ENCODE measurements at regions not wholly inside any gene's neighbourhood (a gene's known extent, or its start where the extent isn't known, plus 50 kb on each side); places are given as distances from the start of the nearest gene placed in this dataset.
"Not testable (repeated sequence)": the region's sequence is repeated elsewhere in the genome, so short reads cannot be mapped to it uniquely, and the experiment has no call there.

DNA sequence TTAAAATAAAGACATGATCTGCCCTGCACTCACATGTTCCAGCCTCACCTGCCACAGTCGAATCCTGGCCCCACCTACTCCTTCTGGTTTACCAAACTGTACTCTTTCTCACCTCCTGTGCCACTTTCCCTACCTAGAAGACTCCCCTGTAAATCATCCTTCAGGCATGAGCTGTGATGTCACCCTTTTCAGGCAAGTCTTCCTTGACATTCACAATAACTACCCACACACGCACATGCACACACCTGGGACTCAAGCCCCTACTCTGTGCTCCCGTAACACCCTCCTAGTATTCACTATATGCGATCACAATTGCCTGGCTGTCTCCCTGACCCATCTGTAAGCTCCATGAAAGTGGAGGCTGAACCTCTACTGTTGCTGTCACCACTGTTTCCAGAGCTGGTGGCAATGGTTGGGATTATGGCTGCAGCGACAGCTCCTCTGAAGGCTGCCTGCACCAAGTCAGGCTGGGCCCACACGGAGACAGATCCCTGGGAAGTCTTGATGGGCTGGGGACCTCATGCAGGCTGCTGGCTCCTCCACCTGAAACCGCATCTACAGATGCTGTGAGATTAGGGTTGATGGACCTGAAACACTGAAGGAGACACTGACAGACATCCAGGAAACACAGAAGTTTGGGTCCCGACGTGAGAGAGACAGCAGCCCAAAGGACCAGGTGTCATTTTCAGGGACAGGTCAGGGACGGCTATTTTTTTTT, 611.1 kb downstream of the UQCRFS1 start:
- Mint-ChIP-seq H3K27me3 (ENCODE audit: low read depth) (no peaks in the 10 kb centered on the region), H3K27ac (no peak overlapping the region), H3K4me1 (ENCODE audit: low read depth) (no peaks in the 10 kb centered on the region), H3K36me3 (ENCODE audit: low read depth) (no peaks in the 10 kb centered on the region), H3K4me3 (no peak overlapping the region), H3K9me3 (peaks cover 15% of the 10 kb centered on the region)
- no peak for DNase-seq (ENCODE audit: low spot score)

DNA sequence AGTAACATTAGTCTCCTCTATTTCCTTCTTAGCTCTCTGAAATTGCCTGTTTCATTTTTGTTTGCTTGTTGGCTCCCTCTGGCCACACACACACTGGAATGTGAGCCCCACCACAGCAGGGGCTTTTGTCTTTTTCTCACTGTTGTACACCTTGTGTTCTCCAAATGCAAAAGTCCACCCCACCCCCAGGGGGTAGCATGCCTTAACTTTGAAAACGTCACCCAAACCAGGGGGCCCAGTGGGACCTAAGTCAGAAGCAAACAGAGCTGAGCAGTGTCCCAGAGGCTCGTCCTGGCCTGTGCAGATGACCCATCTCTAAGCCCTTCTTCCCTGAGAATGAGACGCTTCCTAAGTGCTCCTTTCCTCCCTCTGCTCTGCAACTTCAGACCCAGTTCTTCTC, 614.1 kb downstream of the UQCRFS1 start:
- Mint-ChIP-seq H3K4me1 (ENCODE audit: low read depth) (no peaks in the 10 kb centered on the region), H3K27ac (no peak overlapping the region), H3K27me3 (ENCODE audit: low read depth) (no peaks in the 10 kb centered on the region), H3K9me3 (peaks cover 3% of the 10 kb centered on the region), H3K4me3 (no peak overlapping the region), H3K36me3 (ENCODE audit: low read depth) (no peaks in the 10 kb centered on the region)
- no peak for DNase-seq (ENCODE audit: low spot score)

DNA sequence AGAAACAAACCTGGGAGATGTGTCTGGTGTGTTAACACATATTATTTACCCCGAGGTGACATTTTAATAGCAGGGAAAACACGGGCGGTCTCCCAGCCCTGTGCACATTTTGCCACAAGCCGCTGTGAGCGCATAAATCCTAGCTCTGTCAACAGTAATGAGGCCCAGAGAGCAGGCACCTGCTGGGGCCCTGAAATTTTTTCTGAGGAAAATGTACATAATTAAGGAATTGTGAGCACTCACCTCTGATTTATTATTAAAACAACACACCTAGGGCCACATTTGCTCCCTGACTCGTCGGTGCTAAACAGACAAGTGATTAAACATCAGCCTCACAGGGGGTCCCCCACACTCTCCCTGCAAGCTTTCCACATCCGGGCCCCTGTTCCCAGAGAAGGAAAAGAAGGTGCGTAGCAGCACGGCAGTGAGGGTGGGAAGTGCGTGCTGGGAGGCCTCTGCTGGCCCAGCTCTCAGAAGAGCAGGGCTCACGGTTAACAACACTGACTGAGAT, 616.3 kb downstream of the UQCRFS1 start:
- Mint-ChIP-seq H3K27me3 (ENCODE audit: low read depth) (no peaks in the 10 kb centered on the region), H3K4me3 (no peak overlapping the region), H3K36me3 (ENCODE audit: low read depth) (no peaks in the 10 kb centered on the region), H3K4me1 (ENCODE audit: low read depth) (no peaks in the 10 kb centered on the region), H3K9me3 (no peaks in the 10 kb centered on the region), H3K27ac (no peak overlapping the region)
- no peak for DNase-seq (ENCODE audit: low spot score)

DNA sequence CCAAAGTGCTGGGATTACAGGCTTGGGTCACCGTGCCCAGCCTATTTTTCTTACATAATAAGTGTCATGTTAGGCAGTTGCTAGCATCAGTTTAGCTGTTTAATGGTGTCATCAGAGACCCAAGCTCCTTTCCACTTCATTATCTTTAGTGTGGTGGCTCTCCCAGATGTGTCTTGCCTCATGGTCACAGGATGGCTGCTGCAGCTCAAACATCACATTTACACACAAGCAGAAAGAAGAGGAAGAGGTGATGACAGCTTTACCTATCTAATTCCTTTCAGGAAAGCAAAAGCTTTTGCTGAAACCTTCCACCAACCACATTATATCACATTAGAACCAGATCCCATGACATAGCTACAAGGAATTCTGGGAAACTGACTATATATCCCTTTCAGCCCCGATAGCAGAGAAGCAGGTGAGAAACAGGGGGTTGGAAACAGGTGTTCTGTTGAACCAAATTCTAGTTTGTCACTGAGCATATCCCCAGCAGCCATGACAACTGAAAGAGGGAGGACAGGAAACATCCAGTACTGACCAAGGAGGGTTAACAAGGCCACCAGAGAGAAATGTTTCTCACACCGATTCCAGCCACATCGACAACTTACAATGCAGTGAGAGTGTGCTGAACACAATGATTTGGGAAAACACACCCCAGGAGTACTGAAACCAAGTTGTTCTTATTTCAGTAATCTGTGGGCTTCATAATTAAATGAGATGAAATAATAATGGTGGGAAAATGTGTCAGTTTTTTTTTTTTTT, 617.0 kb downstream of the UQCRFS1 start:
- no peak overlapping the region for H3K27ac Mint-ChIP-seq
- no peaks in the 10 kb centered on the region for H3K36me3 Mint-ChIP-seq (ENCODE audit: low read depth)
- no peak overlapping the region for H3K4me3 Mint-ChIP-seq

DNA sequence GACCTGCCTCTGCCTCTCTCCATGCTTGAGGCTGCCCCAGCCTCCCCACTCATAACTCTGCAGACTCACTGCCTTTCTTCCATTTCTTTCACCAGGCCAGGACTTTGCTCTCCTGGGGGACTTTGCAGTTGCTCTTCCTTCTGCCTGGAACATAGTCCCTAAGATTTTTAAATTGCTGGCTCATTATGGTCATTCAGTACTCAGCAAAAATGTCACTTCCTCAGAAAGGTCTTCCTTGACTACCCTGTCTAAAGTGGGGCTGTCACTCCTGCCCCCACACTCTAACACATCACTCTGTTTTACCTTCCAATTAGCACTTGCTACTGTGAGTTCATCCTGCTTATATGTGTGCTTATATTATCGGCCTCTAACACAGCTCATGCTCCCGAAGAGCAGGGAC, 618.2 kb downstream of the UQCRFS1 start:
- DNase-seq (ENCODE audit: low spot score), result no peak
- H3K27ac Mint-ChIP-seq, result no peak overlapping the region
- H3K4me3 Mint-ChIP-seq, result no peak overlapping the region
- H3K27me3 Mint-ChIP-seq (ENCODE audit: low read depth), result no peaks in the 10 kb centered on the region
- H3K4me1 Mint-ChIP-seq (ENCODE audit: low read depth), result no peaks in the 10 kb centered on the region
- H3K36me3 Mint-ChIP-seq (ENCODE audit: low read depth), result no peaks in the 10 kb centered on the region
- H3K9me3 Mint-ChIP-seq, result no peaks in the 10 kb centered on the region

More for the DNA sequence above, 617.0 kb downstream of the UQCRFS1 start:
- Mint-ChIP-seq H3K9me3 (no peaks in the 10 kb centered on the region), H3K4me1 (ENCODE audit: low read depth) (no peaks in the 10 kb centered on the region), H3K27me3 (ENCODE audit: low read depth) (no peaks in the 10 kb centered on the region)
- DNase-seq (ENCODE audit: low spot score), result no peak

DNA sequence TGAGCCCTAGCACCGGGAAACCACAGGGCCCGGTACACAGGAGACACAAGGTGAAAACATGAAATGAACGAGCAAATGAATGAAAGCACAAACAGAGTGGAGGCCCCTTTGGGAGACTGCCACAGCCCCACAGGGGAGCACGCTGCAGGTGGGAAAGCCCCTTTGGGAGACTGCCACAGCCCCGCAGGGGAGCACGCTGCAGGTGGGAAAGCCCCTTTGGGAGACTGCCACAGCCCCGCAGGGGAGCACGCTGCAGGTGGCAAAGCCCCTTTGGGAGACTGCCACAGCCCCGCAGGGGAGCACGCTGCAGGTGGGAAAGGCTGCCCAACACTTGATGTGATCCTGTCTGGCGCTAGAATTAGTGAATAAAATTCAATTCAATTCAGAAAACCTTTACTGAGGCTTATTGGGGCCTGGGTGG, 623.0 kb downstream of the UQCRFS1 start:
- not testable (repeated sequence) for H3K4me3 Mint-ChIP-seq

DNA sequence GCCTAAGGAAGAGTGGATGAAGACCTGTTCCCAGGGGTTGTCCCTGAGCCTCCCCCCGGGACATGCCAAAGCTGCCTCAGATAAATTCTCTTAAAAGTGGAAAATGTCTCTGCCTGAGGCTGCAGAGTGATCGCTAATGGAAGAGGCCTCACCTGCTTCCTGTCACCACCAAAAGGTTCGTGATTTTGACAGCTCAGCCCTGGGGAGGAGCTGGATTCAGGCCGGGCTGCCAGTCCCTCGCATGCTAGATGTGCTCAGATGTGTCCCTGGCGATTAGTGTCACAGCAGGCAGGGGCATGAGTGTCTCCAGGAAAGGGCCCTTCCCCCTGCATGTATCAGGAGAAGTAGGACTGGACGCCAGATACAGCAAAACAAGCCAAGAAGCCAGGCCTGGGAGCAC, 626.5 kb downstream of the UQCRFS1 start:
- Mint-ChIP-seq H3K4me1 (ENCODE audit: low read depth) (no peaks in the 10 kb centered on the region), H3K4me3 (no peak overlapping the region), H3K36me3 (ENCODE audit: low read depth) (no peaks in the 10 kb centered on the region), H3K27ac (no peak overlapping the region), H3K27me3 (ENCODE audit: low read depth) (no peaks in the 10 kb centered on the region), H3K9me3 (no peaks in the 10 kb centered on the region)
- DNase-seq (ENCODE audit: low spot score), result no peak

More for the DNA sequence above, 623.0 kb downstream of the UQCRFS1 start:
- H3K36me3 Mint-ChIP-seq (ENCODE audit: low read depth); H3K4me1 Mint-ChIP-seq (ENCODE audit: low read depth); H3K27ac Mint-ChIP-seq; DNase-seq (ENCODE audit: low spot score); H3K27me3 Mint-ChIP-seq (ENCODE audit: low read depth); H3K9me3 Mint-ChIP-seq: not testable (repeated sequence)

DNA sequence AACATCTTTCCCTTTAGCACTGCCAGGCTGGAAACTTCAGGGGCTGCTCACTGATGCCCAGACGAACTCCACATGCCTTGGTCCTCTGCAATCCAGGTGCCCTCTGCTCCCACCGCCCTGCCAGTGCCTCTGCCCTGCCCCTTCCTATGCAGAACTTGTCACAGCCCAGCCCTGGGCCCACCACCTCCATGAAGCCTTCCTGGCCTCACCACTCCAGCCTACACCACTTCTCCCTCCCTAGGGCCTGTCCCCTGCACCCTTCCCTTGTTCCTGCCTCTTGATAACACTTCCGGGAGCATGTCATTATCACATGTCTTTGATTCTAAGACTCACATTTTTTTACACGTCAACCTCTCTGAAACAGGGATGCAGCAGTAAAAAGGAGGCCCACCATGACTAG, 627.2 kb downstream of the UQCRFS1 start:
- no peak overlapping the region for H3K4me3 Mint-ChIP-seq
- H3K27ac Mint-ChIP-seq, result no peak overlapping the region
- DNase-seq (ENCODE audit: low spot score), result no peak
- no peaks in the 10 kb centered on the region for H3K9me3 Mint-ChIP-seq
- no peaks in the 10 kb centered on the region for H3K27me3 Mint-ChIP-seq (ENCODE audit: low read depth)
- H3K36me3 Mint-ChIP-seq (ENCODE audit: low read depth), result no peaks in the 10 kb centered on the region
- H3K4me1 Mint-ChIP-seq (ENCODE audit: low read depth), result no peaks in the 10 kb centered on the region

DNA sequence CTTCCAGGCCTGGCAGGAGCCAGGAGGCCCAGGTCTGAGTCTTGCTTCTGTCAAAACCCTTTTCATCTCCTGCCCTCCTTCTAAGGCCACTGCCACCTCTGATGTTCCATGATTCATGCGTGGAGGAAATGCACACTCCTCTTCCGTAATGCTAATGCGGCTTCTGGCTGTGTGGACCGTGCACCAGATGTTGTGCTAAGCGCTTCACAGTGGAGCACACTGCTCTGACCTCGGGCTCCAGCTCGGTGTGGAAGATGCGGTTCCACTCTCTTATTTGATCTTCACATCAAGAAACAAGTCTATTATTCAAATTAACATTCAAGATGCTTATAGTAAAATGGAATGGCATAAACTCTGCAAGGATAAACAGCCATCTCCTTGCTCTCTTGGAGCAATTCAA, 629.2 kb downstream of the UQCRFS1 start:
- Mint-ChIP-seq H3K27ac (no peak overlapping the region), H3K4me3 (no peak overlapping the region), H3K9me3 (no peaks in the 10 kb centered on the region), H3K4me1 (ENCODE audit: low read depth) (no peaks in the 10 kb centered on the region), H3K36me3 (ENCODE audit: low read depth) (no peaks in the 10 kb centered on the region), H3K27me3 (ENCODE audit: low read depth) (no peaks in the 10 kb centered on the region)
- no peak for DNase-seq (ENCODE audit: low spot score)

DNA sequence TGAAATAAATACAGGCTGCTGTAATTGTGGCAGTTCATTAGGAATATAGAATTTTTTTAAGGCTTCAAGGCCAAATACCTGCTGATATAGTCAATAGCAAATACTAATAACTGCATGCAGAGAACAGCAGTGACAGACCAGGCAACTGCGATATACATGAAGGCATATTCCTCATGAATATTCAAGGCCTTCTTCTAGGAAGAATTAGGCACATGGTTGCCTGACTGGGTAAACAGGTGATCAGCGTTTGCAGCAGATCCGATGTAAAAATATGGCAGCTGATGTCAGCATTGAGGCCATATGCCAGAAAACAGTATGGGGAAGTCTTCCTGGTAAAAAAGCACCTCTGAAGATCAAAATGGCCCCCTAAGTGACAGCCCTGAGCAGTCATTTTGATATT, 629.7 kb downstream of the UQCRFS1 start:
- Mint-ChIP-seq H3K9me3 (no peaks in the 10 kb centered on the region), H3K36me3 (ENCODE audit: low read depth) (no peaks in the 10 kb centered on the region), H3K27ac (no peak overlapping the region), H3K4me3 (no peak overlapping the region), H3K4me1 (ENCODE audit: low read depth) (no peaks in the 10 kb centered on the region), H3K27me3 (ENCODE audit: low read depth) (no peaks in the 10 kb centered on the region)
- no peak for DNase-seq (ENCODE audit: low spot score)

DNA sequence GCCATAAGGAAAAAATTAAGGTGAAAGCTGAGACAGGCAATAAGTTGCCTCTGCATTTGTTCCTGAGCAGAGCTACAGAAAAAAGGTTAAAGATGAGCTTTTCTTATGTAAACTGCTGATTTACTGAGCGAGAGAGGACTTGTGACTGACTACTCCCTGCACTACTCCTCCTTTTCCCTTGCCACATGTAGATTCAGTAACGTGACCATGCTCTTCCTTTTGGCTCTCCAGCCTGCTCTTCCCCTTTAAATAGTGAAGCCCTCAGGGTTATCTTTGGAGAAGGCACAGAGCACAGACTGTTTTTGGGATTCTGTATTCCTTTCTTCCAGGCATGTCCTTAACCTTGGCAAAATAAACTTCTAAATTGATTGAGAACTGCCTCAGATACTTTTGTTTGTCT, 630.2 kb downstream of the UQCRFS1 start:
- Mint-ChIP-seq H3K27me3 (ENCODE audit: low read depth) (no peaks in the 10 kb centered on the region), H3K9me3 (no peaks in the 10 kb centered on the region), H3K27ac (no peak overlapping the region), H3K36me3 (ENCODE audit: low read depth) (no peaks in the 10 kb centered on the region), H3K4me1 (ENCODE audit: low read depth) (no peaks in the 10 kb centered on the region), H3K4me3 (no peak overlapping the region)
- no peak for DNase-seq (ENCODE audit: low spot score)

DNA sequence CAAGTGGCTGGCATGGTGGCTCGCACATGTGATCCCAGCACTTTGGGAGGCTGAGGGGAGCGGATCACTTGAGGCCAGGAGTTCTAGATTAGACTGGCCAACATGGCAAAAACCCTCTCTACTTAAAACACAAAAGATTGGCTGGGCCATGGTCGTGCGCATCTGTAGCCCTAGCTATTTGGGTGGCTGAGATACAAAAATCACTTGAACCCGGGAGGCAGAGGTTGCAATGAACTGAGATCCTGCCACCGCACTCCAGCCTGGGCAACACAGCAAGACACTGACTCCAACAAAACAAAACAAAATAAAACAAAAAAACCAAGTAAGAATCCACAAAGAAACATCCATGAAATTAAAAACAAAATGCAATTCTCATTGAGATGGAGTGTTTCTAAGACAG, 630.6 kb downstream of the UQCRFS1 start:
- no peaks in the 10 kb centered on the region for H3K9me3 Mint-ChIP-seq
- no peaks in the 10 kb centered on the region for H3K27me3 Mint-ChIP-seq (ENCODE audit: low read depth)
- H3K4me1 Mint-ChIP-seq (ENCODE audit: low read depth), result no peaks in the 10 kb centered on the region
- no peak overlapping the region for H3K4me3 Mint-ChIP-seq
- H3K36me3 Mint-ChIP-seq (ENCODE audit: low read depth), result no peaks in the 10 kb centered on the region
- DNase-seq (ENCODE audit: low spot score), result no peak
- H3K27ac Mint-ChIP-seq, result no peak overlapping the region

DNA sequence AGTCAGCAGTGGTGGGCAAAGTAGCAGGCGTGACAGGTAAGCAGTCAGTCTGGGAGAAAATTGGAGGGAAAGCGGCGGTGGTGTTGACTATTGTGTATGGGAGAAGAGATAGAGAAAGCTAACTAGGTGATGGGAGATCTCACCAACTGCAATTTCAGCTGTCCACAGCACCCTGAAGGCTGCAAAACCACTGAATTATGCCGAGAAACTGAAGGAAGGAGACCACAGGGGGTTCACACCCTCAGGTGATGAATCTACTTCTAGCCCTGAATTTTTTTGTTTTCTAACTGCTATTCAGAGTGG, 631.5 kb downstream of the UQCRFS1 start:
- H3K27ac Mint-ChIP-seq, result no peak overlapping the region
- no peak overlapping the region for H3K4me3 Mint-ChIP-seq
- H3K27me3 Mint-ChIP-seq (ENCODE audit: low read depth), result no peaks in the 10 kb centered on the region
- H3K4me1 Mint-ChIP-seq (ENCODE audit: low read depth), result no peaks in the 10 kb centered on the region
- no peaks in the 10 kb centered on the region for H3K9me3 Mint-ChIP-seq
- no peak for DNase-seq (ENCODE audit: low spot score)
- H3K36me3 Mint-ChIP-seq (ENCODE audit: low read depth), result no peaks in the 10 kb centered on the region

DNA sequence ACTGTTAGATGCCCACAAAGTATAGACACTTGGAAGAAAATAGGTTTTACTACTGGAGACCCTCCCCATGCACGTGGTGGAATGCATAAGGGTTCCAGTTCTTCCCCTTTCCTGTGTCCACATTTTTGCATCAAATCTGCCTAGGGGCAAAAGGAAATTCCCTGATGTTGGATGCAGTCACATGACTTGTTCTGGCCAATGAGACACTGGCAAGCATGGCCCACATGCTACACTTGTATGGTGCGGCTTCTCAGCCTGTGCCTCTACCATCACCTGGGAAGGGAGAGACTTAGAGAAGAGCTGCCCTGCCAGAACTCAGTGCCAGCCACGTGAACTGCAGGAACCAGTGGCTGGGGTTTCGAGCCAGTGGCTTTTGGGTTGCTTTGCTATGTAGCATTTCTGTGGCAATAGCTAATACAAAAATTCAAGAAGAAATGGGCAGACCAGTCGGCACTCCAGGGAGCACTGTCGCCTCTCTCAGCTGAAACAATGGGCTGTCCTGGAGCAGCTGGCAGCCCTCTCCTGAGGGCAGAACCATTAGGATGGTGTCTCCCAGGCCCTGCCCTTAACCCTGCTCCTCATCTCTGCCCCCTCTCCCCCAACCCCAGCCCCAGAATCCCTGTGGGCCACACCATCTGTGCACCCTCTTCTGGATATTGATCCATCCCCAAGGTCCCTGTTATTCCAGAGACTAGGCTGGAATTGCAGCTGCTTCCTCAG, 634.0 kb downstream of the UQCRFS1 start:
- Mint-ChIP-seq H3K4me3 (no peak overlapping the region), H3K27me3 (ENCODE audit: low read depth) (no peaks in the 10 kb centered on the region), H3K4me1 (ENCODE audit: low read depth) (no peaks in the 10 kb centered on the region), H3K27ac (no peak overlapping the region), H3K9me3 (no peaks in the 10 kb centered on the region), H3K36me3 (ENCODE audit: low read depth) (no peaks in the 10 kb centered on the region)
- no peak for DNase-seq (ENCODE audit: low spot score)
